Ovary (tissue), 7 donors: ENCODE measurements at regions not wholly inside any gene's neighbourhood (a gene's known extent, or its start where the extent isn't known, plus 50 kb on each side); places are given as distances from the start of the nearest gene placed in this dataset.

ENCODE experiments used
- DNase-seq, 5 donors: peaks; one replicate each; pipeline ENCODE4 v3.0.0-alpha.2; 2019 to 2020
- H3K27ac ChIP-seq, 2 donors: fragments of 200-600 bp; one replicate each; pipeline versions ENCODE4 v1.5.1 to v1.8.0; 2019 to 2022
- H3K27me3 ChIP-seq: fragments of 200-600 bp; one replicate; pipeline ENCODE4 v1.8.0; 2022
- H3K36me3 ChIP-seq: fragments of 200-600 bp; sonication (generic); one replicate; pipeline ENCODE4 v1.5.1; 2019
- H3K4me1 ChIP-seq: one replicate; pipeline ENCODE4 v1.8.1; 2013; ENCODE audit warnings: mild to moderate bottlenecking, moderate library complexity; ENCODE audit not compliant: insufficient read depth
- H3K4me3 ChIP-seq: fragments of 200-600 bp; sonication (generic); one replicate; pipeline ENCODE4 v1.5.1; 2017
- H3K9me3 ChIP-seq, 2 donors: fragments of 200-600 bp in 1 of 2; sonication (generic) in 1 of 2; one replicate each; pipeline versions ENCODE4 v1.5.1 to v1.8.1; 2013 to 2019; ENCODE audit warnings: mild to moderate bottlenecking in 1 of 2, moderate library complexity in 1 of 2
- EP300 ChIP-seq: sonication (generic); formaldehyde crosslinking; IDR thresholded peaks from one replicate; pipeline ENCODE4 v1.6.1; 2017; ENCODE audit warnings: antibody characterized with exemption
- POLR2A ChIP-seq: fragments of 450-650 bp; IDR thresholded peaks from one replicate; pipeline ENCODE4 v1.6.1; 2017; ENCODE audit warnings: antibody characterized with exemption, mild to moderate bottlenecking, moderate library complexity
- WGBS, 3 donors: extraction: QIAGEN DNeasy Blood & Tissue Kit in 1 of 3; methylation state at CpG; one replicate each; pipeline versions ENCODE4 v1.1.5 to v1.1.7; 2013 to 2017; 5-methylcytosine and 5-hydroxymethylcytosine counted together
- intact Hi-C, 4 donors: fragments of 100-400 bp; cut with DNase I; formaldehyde crosslinking; loops; one replicate each; pipeline versions ENCODE4 v1.11.0 to v1.15.1; 2022 to 2023
- TF ChIP-seq, protein P1 (sequence below), 3 donors: fragments of 450-650 bp in 2 of 3; fragments of 200-600 bp in 1 of 3; IDR thresholded peaks; one replicate each; pipeline versions ENCODE4 v1.5.1 to v1.8.0; 2016 to 2022; ENCODE audit warnings: antibody characterized with exemption in 3 of 3, mild to moderate bottlenecking in 1 of 3
- donor health status: DM: no; HTN: no; CAD: no; lungs with moderate emphysema.
- donor health status: DM: no; HTN: no; CAD: no.
- donor health status: Bipolar disorder and iron deficiency.
- donor health status: DM: no; HTN: no; CAD: no.
- donor health status: DM: yes; HTN: yes; CAD: no.

DNA sequence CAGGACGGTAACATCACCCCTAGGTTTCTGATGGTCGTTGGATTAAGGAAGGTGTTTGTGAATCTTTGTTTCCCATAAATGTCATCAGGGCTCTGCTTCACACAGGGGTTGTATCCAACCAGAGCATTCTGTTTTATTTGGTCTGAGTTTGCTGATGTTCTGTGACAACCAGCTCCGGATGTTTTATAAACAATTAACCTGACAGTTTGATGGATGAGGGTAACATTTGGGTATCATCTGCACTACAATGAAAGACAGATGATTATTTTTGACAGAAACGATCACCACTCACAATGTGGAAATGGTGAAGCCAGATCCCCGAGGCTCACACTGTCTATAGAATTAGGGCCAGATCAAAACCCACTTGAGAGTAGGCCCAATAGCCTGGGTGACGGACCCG lies 107.1 kb downstream of the CDC42EP3 start:
- no peaks in the 10 kb centered on the region for H3K9me3 ChIP-seq
- no peak overlapping the region for H3K27ac ChIP-seq
- no peaks in the 10 kb centered on the region for H3K36me3 ChIP-seq
- no peak for TF ChIP-seq EP300
- no peak for TF ChIP-seq POLR2A
- TF ChIP-seq, protein P1, sequence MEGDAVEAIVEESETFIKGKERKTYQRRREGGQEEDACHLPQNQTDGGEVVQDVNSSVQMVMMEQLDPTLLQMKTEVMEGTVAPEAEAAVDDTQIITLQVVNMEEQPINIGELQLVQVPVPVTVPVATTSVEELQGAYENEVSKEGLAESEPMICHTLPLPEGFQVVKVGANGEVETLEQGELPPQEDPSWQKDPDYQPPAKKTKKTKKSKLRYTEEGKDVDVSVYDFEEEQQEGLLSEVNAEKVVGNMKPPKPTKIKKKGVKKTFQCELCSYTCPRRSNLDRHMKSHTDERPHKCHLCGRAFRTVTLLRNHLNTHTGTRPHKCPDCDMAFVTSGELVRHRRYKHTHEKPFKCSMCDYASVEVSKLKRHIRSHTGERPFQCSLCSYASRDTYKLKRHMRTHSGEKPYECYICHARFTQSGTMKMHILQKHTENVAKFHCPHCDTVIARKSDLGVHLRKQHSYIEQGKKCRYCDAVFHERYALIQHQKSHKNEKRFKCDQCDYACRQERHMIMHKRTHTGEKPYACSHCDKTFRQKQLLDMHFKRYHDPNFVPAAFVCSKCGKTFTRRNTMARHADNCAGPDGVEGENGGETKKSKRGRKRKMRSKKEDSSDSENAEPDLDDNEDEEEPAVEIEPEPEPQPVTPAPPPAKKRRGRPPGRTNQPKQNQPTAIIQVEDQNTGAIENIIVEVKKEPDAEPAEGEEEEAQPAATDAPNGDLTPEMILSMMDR (IDR thresholded peaks at IDR 0.05), result no peak
- DNase-seq, result no peak
- intact Hi-C loops, result no loop called here
- 87 to 89% (median 88%) methylated on average over 7 of the region's 7 CpGs for WGBS, 3 donors
- no peak overlapping the region for H3K4me3 ChIP-seq
- peaks cover 6% of the 10 kb centered on the region for H3K4me1 ChIP-seq
- H3K27me3 ChIP-seq, result no peaks in the 10 kb centered on the region

DNA sequence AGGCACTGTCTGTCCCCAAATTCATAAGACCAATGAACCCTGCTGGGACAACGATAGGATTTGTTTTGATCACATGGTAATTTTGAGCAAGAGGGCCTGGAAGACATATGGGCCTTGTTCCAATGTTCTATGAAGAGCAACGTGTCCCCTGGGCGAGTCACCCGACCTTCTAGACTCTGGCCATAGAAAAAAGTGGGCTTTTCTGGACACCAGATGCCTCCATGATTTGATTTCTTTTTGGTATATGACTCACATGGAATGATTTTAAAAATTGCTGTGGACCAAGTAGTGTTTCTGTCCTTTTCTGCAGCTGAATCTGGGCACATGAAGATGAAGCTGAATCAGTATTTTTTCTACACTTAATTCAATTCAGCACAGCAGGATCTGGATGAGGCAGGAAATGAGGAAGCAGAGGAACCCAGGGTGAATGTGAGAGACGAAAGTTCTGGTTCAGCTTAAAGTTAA lies 104.9 kb downstream of the CDC42EP3 start:
- peaks cover 3% of the 10 kb centered on the region for H3K4me1 ChIP-seq

DNA sequence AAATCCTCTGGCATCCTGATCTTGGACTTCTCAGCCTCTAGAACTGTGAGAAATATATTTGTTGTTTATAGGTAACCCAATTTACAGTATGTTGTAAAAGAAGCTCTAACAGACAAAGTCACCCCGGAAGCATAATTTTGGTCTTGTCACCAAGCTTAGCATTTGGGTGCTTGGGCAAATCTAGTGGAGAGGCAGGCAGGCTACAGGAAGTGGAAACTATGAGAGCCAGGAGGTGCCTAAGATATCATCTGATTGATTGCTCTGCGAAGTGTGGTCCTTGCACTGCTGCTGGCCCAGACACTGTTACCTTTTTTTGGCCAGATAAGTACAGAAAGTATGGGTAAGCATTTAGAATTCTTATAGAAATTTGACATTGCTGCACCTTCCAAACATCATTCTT lies 102.9 kb downstream of the CDC42EP3 start:
- WGBS, 3 donors, result 95 to 96% (median 96%) methylated on average over 2 of the region's 2 CpGs
- no peaks in the 10 kb centered on the region for H3K4me1 ChIP-seq
- no peaks in the 10 kb centered on the region for H3K36me3 ChIP-seq
- TF ChIP-seq, protein P1 (IDR thresholded peaks at IDR 0.05), result no peak
- TF ChIP-seq POLR2A (no peak), EP300 (no peak)
- intact Hi-C loops, result no loop called here
- no peaks in the 10 kb centered on the region for H3K9me3 ChIP-seq
- no peaks in the 10 kb centered on the region for H3K27me3 ChIP-seq
- no peak for DNase-seq
- no peak overlapping the region for H3K27ac ChIP-seq
- H3K4me3 ChIP-seq, result no peak overlapping the region

More for the DNA sequence above, 104.9 kb downstream of the CDC42EP3 start:
- Histone ChIP-seq H3K36me3 (no peaks in the 10 kb centered on the region), H3K27ac (no peak overlapping the region), H3K27me3 (no peaks in the 10 kb centered on the region), H3K4me3 (no peak overlapping the region), H3K9me3 (no peaks in the 10 kb centered on the region)
- TF ChIP-seq, protein P1 (IDR thresholded peaks at IDR 0.05), result no peak
- TF ChIP-seq EP300 (no peak), POLR2A (no peak)
- DNase-seq, result no peak
- WGBS, 3 donors, result 71 to 83% (median 76%) methylated on average over 5 of the region's 5 CpGs
- intact Hi-C loops, result no loop called here

DNA sequence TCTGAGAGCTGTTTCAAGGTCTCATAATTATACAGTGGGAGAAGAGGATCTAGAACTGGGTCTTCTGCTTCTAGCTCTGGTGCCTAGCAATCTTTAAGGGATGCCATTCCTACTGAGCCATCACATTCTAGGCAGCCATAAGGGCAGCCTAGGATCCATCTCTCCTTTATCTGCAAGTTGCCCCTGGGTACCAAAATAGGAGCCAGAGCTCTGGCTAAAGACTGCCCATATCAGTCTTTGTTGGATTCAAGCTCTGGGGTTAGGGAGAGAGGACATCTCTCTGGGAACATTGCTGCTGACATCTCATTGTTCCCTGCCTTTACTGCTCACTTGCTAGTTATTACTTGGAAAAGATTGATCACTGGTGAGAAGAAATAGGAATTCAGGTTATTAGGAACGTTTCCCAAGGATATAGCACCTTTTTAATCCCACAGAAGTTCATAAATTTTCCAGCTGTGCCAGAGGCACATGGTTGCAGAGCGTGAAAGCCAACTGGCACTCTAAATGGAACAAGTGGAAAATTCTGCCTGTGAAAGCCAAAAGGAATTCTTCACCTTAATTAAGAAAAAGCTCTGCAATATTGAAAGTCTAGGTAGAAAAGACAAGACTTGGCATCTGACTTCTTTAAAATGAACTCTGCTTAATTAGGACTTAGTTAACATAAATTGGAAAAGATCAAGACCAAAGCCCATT lies 102.2 kb downstream of the CDC42EP3 start:
- Histone ChIP-seq H3K4me1 (no peaks in the 10 kb centered on the region), H3K9me3 (no peaks in the 10 kb centered on the region), H3K27ac (no peak overlapping the region), H3K36me3 (no peaks in the 10 kb centered on the region), H3K4me3 (no peak overlapping the region), H3K27me3 (no peaks in the 10 kb centered on the region)
- intact Hi-C loops, result no loop called here
- DNase-seq, result no peak
- WGBS, 3 donors, result 47 to 60% (median 52%) methylated on average over 2 of the region's 2 CpGs
- TF ChIP-seq, protein P1 (IDR thresholded peaks at IDR 0.05), result no peak
- TF ChIP-seq EP300 (no peak), POLR2A (no peak)
